Skeletal muscle tissue (tissue), 3 donors: ENCODE measurements at regions not wholly inside any gene's neighbourhood (a gene's known extent, or its start where the extent isn't known, plus 50 kb on each side); places are given as distances from the start of the nearest gene placed in this dataset.

Source experiments
- H3K27ac ChIP-seq: one replicate; pipeline ENCODE4 v1.7.0; 2013; ENCODE audit warnings: mild to moderate bottlenecking, low read depth, low read length, inconsistent platforms
- H3K27me3 ChIP-seq, 3 donors: one replicate each; pipeline ENCODE4 v1.7.0; 2013; ENCODE audit warnings: low read length in 3 of 3; ENCODE audit not compliant: control insufficient read depth in 3 of 3, insufficient read depth in 3 of 3
- H3K36me3 ChIP-seq, 3 donors: one replicate each; pipeline ENCODE4 v1.7.0; 2013; ENCODE audit warnings: low read length in 3 of 3; ENCODE audit not compliant: control insufficient read depth in 3 of 3, insufficient read depth in 3 of 3
- H3K4me1 ChIP-seq, 3 donors: one replicate each; pipeline ENCODE4 v1.7.0; 2013; ENCODE audit warnings: low read length in 3 of 3, mild to moderate bottlenecking in 3 of 3; ENCODE audit not compliant: control insufficient read depth in 3 of 3, insufficient read depth in 3 of 3
- H3K4me3 ChIP-seq, 3 donors: one replicate each; pipeline ENCODE4 v1.7.0; 2013; ENCODE audit warnings: low read length in 3 of 3
- H3K9ac ChIP-seq, 3 donors: one replicate each; pipeline ENCODE4 v1.7.0; 2013; ENCODE audit warnings: low read length in 3 of 3, mild to moderate bottlenecking in 3 of 3, moderate library complexity in 2 of 3, low read depth in 1 of 3
- H3K9me3 ChIP-seq, 3 donors: one replicate each; pipeline ENCODE4 v1.7.0; 2013; ENCODE audit warnings: low read length in 3 of 3; ENCODE audit not compliant: control insufficient read depth in 3 of 3
- donor health status: Osteomylitis.

- no peaks in the 10 kb centered on the region for H3K36me3 ChIP-seq
- H3K9ac ChIP-seq = no peak overlapping the region
- H3K9me3 ChIP-seq = no peaks in the 10 kb centered on the region
- no peak overlapping the region for H3K4me3 ChIP-seq
- H3K27me3 ChIP-seq = peaks cover 0 to 4% (median 3%) of the 10 kb centered on the region in 3 donors
- no peak overlapping the region for H3K27ac ChIP-seq
- no peaks in the 10 kb centered on the region for H3K4me1 ChIP-seq
These were observed 269.4 kb downstream of the TCF7L2 start for GRCh38 chr10:113219446-113219845.

GRCh38 chr10:113221756-113222168 lies 271.7 kb downstream of the TCF7L2 start:
- peaks cover 0 to 4% (median 3%) of the 10 kb centered on the region in 3 donors for H3K27me3 ChIP-seq
- H3K9ac ChIP-seq = no peak overlapping the region
- H3K9me3 ChIP-seq = no peaks in the 10 kb centered on the region
- H3K36me3 ChIP-seq = no peaks in the 10 kb centered on the region
- H3K27ac ChIP-seq = no peak overlapping the region
- H3K4me3 ChIP-seq = no peak overlapping the region
- H3K4me1 ChIP-seq = no peaks in the 10 kb centered on the region

- H3K4me3 ChIP-seq = no peak overlapping the region
- H3K9ac ChIP-seq = no peak overlapping the region
- no peak overlapping the region for H3K27ac ChIP-seq
- H3K27me3 ChIP-seq = peaks cover 0 to 4% (median 3%) of the 10 kb centered on the region in 3 donors
- no peaks in the 10 kb centered on the region for H3K9me3 ChIP-seq
- H3K36me3 ChIP-seq = no peaks in the 10 kb centered on the region
- no peaks in the 10 kb centered on the region for H3K4me1 ChIP-seq
These were observed 272.2 kb downstream of the TCF7L2 start for GRCh38 chr10:113222207-113222606.

GRCh38 chr10:113225364-113225763 lies 275.3 kb downstream of the TCF7L2 start:
- no peak overlapping the region for H3K4me3 ChIP-seq
- no peaks in the 10 kb centered on the region for H3K36me3 ChIP-seq
- H3K27me3 ChIP-seq = peaks cover 0 to 7% (median 3%) of the 10 kb centered on the region in 3 donors
- H3K9me3 ChIP-seq = no peaks in the 10 kb centered on the region
- H3K27ac ChIP-seq = no peak overlapping the region
- H3K9ac ChIP-seq = no peak overlapping the region
- H3K4me1 ChIP-seq = no peaks in the 10 kb centered on the region

- H3K4me3 ChIP-seq = no peak overlapping the region
- H3K4me1 ChIP-seq = no peaks in the 10 kb centered on the region
- H3K27ac ChIP-seq = no peak overlapping the region
- H3K9ac ChIP-seq = no peak overlapping the region
- peaks cover 0 to 7% (median 3%) of the 10 kb centered on the region in 3 donors for H3K27me3 ChIP-seq
- no peaks in the 10 kb centered on the region for H3K9me3 ChIP-seq
- no peaks in the 10 kb centered on the region for H3K36me3 ChIP-seq
These were observed 275.9 kb downstream of the TCF7L2 start for GRCh38 chr10:113225903-113226302.

- Histone ChIP-seq H3K4me1 (no peaks in the 10 kb centered on the region), H3K27ac (no peak overlapping the region), H3K36me3 (no peaks in the 10 kb centered on the region), H3K4me3 (no peak overlapping the region), H3K27me3 (peaks cover 0 to 7% (median 3%) of the 10 kb centered on the region in 3 donors), H3K9me3 (no peaks in the 10 kb centered on the region), H3K9ac (no peak overlapping the region)
These were observed 276.4 kb downstream of the TCF7L2 start for GRCh38 chr10:113226399-113226798.

- Histone ChIP-seq H3K9ac (no peak overlapping the region), H3K4me3 (no peak overlapping the region), H3K27ac (no peak overlapping the region), H3K9me3 (no peaks in the 10 kb centered on the region), H3K4me1 (no peaks in the 10 kb centered on the region), H3K27me3 (peaks cover 0 to 7% (median 3%) of the 10 kb centered on the region in 3 donors), H3K36me3 (no peaks in the 10 kb centered on the region)
These were observed 276.9 kb downstream of the TCF7L2 start for GRCh38 chr10:113226831-113227445.

- Histone ChIP-seq H3K9me3 (no peaks in the 10 kb centered on the region), H3K27me3 (peaks cover 0 to 3% (median 0%) of the 10 kb centered on the region in 3 donors), H3K4me1 (no peaks in the 10 kb centered on the region), H3K36me3 (no peaks in the 10 kb centered on the region), H3K9ac (no peak overlapping the region), H3K27ac (no peak overlapping the region), H3K4me3 (no peak overlapping the region)
These were observed 278.5 kb downstream of the TCF7L2 start for GRCh38 chr10:113228530-113228929.

GRCh38 chr10:113230011-113230610 lies 280.1 kb downstream of the TCF7L2 start:
- H3K27ac ChIP-seq = no peak overlapping the region
- H3K27me3 ChIP-seq = peaks cover 0 to 3% (median 0%) of the 10 kb centered on the region in 3 donors

GRCh38 chr10:113232928-113233511 lies 283.0 kb downstream of the TCF7L2 start:
- H3K27me3 ChIP-seq = peaks cover 0 to 3% (median 0%) of the 10 kb centered on the region in 3 donors
- no peaks in the 10 kb centered on the region for H3K4me1 ChIP-seq
- no peaks in the 10 kb centered on the region for H3K9me3 ChIP-seq

More at GRCh38 chr10:113230011-113230610, 280.1 kb downstream of the TCF7L2 start:
- Histone ChIP-seq H3K36me3 (no peaks in the 10 kb centered on the region), H3K9me3 (no peaks in the 10 kb centered on the region), H3K4me1 (no peaks in the 10 kb centered on the region), H3K4me3 (no peak overlapping the region), H3K9ac (no peak overlapping the region)

More at GRCh38 chr10:113232928-113233511, 283.0 kb downstream of the TCF7L2 start:
- H3K4me3 ChIP-seq = no peak overlapping the region
- H3K27ac ChIP-seq = no peak overlapping the region
- H3K9ac ChIP-seq = no peak overlapping the region
- no peaks in the 10 kb centered on the region for H3K36me3 ChIP-seq
